WTC11 (cell line): ENCODE measurements at regions not wholly inside any gene's neighbourhood (a gene's known extent, or its start where the extent isn't known, plus 50 kb on each side); places are given as distances from the start of the nearest gene placed in this dataset.

Source experiments
- ELF4 ChIP-seq: sonication (generic); formaldehyde crosslinking; IDR thresholded peaks from 2 replicates; pipeline ENCODE4 v1.8.1; 2022; ENCODE audit warnings: low read depth, mild to moderate bottlenecking, moderate library complexity, missing genetic modification reagents
- GRHL2 ChIP-seq: fragments of 250-450 bp; sonication (Bioruptor Pico); IDR thresholded peaks from 2 replicates; pipeline ENCODE4 v1.8.0; 2022; ENCODE audit warnings: mild to moderate bottlenecking, moderate library complexity; ENCODE audit not compliant: insufficient replicate concordance, severe bottlenecking
- JUN ChIP-seq: sonication (generic); formaldehyde crosslinking; IDR thresholded peaks from 2 replicates; pipeline ENCODE4 v1.8.0; 2023; ENCODE audit warnings: mild to moderate bottlenecking, missing genetic modification reagents
- NR1H2 ChIP-seq: sonication (generic); formaldehyde crosslinking; IDR thresholded peaks from 2 replicates; pipeline ENCODE4 v1.9.0; 2021; ENCODE audit warnings: mild to moderate bottlenecking, moderate library complexity, missing genetic modification reagents
- NR2C2 ChIP-seq: sonication (generic); formaldehyde crosslinking; IDR thresholded peaks from 2 replicates; pipeline ENCODE4 v1.8.0; 2022; ENCODE audit warnings: mild to moderate bottlenecking, missing genetic modification reagents
- TCF7 ChIP-seq: sonication (generic); formaldehyde crosslinking; IDR thresholded peaks from 2 replicates; pipeline ENCODE4 v1.8.0; 2022; ENCODE audit warnings: mild to moderate bottlenecking, low read depth, missing genetic modification reagents, moderate library complexity
- TEAD1 ChIP-seq: sonication (generic); formaldehyde crosslinking; IDR thresholded peaks from 2 replicates; pipeline ENCODE4 v1.8.0; 2022; ENCODE audit warnings: mild to moderate bottlenecking, missing genetic modification reagents
- TEAD4 ChIP-seq: sonication (generic); formaldehyde crosslinking; IDR thresholded peaks from 2 replicates; pipeline ENCODE4 v1.8.0; 2022; ENCODE audit warnings: mild to moderate bottlenecking, missing genetic modification reagents
- ZNF317 ChIP-seq: sonication (generic); formaldehyde crosslinking; IDR thresholded peaks from 2 replicates; pipeline ENCODE4 v1.8.1; 2023; ENCODE audit warnings: low read depth, mild to moderate bottlenecking, moderate library complexity, missing genetic modification reagents, borderline replicate concordance
- TF ChIP-seq, protein P1 (sequence below): fragments of 200-600 bp; IDR thresholded peaks from 2 replicates; pipeline ENCODE4 v1.8.0; 2022; ENCODE audit warnings: antibody characterized with exemption
- TF ChIP-seq, protein P2 (sequence below): sonication (generic); formaldehyde crosslinking; IDR thresholded peaks from 2 replicates; pipeline ENCODE4 v1.8.0; 2022; ENCODE audit warnings: mild to moderate bottlenecking, missing genetic modification reagents
- TF ChIP-seq, protein P3 (sequence below): sonication (generic); formaldehyde crosslinking; IDR thresholded peaks from 2 replicates; pipeline ENCODE4 v1.8.1; 2023; ENCODE audit warnings: mild to moderate bottlenecking, missing genetic modification reagents
- TF ChIP-seq, protein P4 (sequence below): sonication (generic); formaldehyde crosslinking; IDR thresholded peaks from 2 replicates; pipeline ENCODE4 v1.8.1; 2023; ENCODE audit warnings: mild to moderate bottlenecking, missing genetic modification reagents, moderate library complexity
- TF ChIP-seq, protein P5 (sequence below): sonication (generic); formaldehyde crosslinking; conservative IDR thresholded peaks from 2 replicates; pipeline ENCODE4 v1.8.1; 2022; ENCODE audit warnings: mild to moderate bottlenecking, missing genetic modification reagents

DNA sequence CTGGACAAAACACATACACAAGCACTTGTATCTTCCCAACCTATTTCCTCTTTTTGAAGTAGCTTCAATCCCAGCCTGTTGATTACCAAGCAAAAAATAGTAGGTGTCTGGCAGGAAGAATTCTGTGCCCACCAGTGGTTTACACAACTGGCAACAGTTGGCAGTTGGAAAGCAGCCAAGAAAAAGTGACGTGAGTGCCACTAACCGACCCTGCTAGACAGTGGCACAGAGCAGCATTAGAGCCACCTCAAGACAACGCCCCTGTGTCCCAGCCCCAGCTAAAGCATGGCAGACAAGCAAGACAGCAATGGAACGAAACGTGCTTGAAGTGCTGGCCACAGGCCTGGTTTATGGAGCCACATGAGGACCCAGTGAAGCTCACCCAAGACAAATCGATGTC lies 379.6 kb downstream of the FBXO15 start:
- no peak for TF ChIP-seq ELF4
- TF ChIP-seq, protein P1, sequence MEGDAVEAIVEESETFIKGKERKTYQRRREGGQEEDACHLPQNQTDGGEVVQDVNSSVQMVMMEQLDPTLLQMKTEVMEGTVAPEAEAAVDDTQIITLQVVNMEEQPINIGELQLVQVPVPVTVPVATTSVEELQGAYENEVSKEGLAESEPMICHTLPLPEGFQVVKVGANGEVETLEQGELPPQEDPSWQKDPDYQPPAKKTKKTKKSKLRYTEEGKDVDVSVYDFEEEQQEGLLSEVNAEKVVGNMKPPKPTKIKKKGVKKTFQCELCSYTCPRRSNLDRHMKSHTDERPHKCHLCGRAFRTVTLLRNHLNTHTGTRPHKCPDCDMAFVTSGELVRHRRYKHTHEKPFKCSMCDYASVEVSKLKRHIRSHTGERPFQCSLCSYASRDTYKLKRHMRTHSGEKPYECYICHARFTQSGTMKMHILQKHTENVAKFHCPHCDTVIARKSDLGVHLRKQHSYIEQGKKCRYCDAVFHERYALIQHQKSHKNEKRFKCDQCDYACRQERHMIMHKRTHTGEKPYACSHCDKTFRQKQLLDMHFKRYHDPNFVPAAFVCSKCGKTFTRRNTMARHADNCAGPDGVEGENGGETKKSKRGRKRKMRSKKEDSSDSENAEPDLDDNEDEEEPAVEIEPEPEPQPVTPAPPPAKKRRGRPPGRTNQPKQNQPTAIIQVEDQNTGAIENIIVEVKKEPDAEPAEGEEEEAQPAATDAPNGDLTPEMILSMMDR = no peak
- no peak for TF ChIP-seq JUN (CRISPR knock-in tag)
- no peak for TF ChIP-seq NR1H2
- TF ChIP-seq, protein P2, sequence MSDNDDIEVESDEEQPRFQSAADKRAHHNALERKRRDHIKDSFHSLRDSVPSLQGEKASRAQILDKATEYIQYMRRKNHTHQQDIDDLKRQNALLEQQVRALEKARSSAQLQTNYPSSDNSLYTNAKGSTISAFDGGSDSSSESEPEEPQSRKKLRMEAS = no peak
- no peak for TF ChIP-seq TEAD1 (CRISPR knock-in tag)
- TF ChIP-seq TEAD4 (CRISPR knock-in tag) = no peak
- TF ChIP-seq, protein P3, sequence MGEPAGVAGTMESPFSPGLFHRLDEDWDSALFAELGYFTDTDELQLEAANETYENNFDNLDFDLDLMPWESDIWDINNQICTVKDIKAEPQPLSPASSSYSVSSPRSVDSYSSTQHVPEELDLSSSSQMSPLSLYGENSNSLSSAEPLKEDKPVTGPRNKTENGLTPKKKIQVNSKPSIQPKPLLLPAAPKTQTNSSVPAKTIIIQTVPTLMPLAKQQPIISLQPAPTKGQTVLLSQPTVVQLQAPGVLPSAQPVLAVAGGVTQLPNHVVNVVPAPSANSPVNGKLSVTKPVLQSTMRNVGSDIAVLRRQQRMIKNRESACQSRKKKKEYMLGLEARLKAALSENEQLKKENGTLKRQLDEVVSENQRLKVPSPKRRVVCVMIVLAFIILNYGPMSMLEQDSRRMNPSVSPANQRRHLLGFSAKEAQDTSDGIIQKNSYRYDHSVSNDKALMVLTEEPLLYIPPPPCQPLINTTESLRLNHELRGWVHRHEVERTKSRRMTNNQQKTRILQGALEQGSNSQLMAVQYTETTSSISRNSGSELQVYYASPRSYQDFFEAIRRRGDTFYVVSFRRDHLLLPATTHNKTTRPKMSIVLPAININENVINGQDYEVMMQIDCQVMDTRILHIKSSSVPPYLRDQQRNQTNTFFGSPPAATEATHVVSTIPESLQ (CRISPR knock-in tag) = no peak
- TF ChIP-seq, protein P4, sequence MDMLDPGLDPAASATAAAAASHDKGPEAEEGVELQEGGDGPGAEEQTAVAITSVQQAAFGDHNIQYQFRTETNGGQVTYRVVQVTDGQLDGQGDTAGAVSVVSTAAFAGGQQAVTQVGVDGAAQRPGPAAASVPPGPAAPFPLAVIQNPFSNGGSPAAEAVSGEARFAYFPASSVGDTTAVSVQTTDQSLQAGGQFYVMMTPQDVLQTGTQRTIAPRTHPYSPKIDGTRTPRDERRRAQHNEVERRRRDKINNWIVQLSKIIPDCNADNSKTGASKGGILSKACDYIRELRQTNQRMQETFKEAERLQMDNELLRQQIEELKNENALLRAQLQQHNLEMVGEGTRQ (CRISPR knock-in tag) = no peak
- no peak for TF ChIP-seq GRHL2
- TF ChIP-seq, protein P5, sequence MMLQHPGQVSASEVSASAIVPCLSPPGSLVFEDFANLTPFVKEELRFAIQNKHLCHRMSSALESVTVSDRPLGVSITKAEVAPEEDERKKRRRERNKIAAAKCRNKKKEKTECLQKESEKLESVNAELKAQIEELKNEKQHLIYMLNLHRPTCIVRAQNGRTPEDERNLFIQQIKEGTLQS (CRISPR knock-in tag) = no peak
- TF ChIP-seq TCF7 (CRISPR knock-in tag) = no peak
- no peak for TF ChIP-seq NR2C2 (CRISPR knock-in tag)
- TF ChIP-seq ZNF317 (CRISPR knock-in tag) = no peak
